A673 (cell line): ENCODE measurements at regions not wholly inside any gene's neighbourhood (a gene's known extent, or its start where the extent isn't known, plus 50 kb on each side); places are given as distances from the start of the nearest gene placed in this dataset.

ENCODE experiments used
- CTCF ChIP-seq: fragments of 300-800, 200-600 bp; sonication (generic); conservative IDR thresholded peaks from 2 replicates; pipeline ENCODE4 v1.5.1; 2017; ENCODE audit warnings: low read depth, mild to moderate bottlenecking, antibody characterized with exemption, low read length, moderate library complexity, mixed read lengths
- EZH2 ChIP-seq: fragments of 200-600 bp; sonication (generic); IDR thresholded peaks from 2 replicates; pipeline ENCODE4 v1.6.1; 2017; ENCODE audit warnings: borderline replicate concordance, low read depth, mild to moderate bottlenecking, mixed read lengths, antibody characterized with exemption, low read length; ENCODE audit not compliant: poor library complexity, severe bottlenecking

GRCh38 chr4:156615066-156615531, 356.5 kb downstream of the PDGFC start:
- TF ChIP-seq CTCF (no peak), EZH2 (no peak)
